Common myeloid progenitor, CD34-positive (primary cell): ENCODE measurements at regions not wholly inside any gene's neighbourhood (a gene's known extent, or its start where the extent isn't known, plus 50 kb on each side); places are given as distances from the start of the nearest gene placed in this dataset.
A peak's percentile ranks its signal among the peaks of the same experiment; 100 is the strongest.

Source experiments
- CTCF ChIA-PET: fragments of 350-600 bp; sonication (Branson Sonifier 250); formaldehyde crosslinking; loops from one replicate; lab custom pipeline; 2021; ENCODE audit warnings: antibody characterized with exemption; lab: Charles Lee
- POLR2A ChIA-PET: fragments of 350-600 bp; sonication (Branson Sonifier 250); formaldehyde crosslinking; loops from one replicate; lab custom pipeline; 2021; ENCODE audit warnings: antibody characterized with exemption; lab: Charles Lee
- DNase-seq, 3 donors: peaks; one replicate each; pipeline versions ENCODE4 v3.0.0 to v3.0.0-alpha.2; 2013
- H3K27ac ChIP-seq, 2 experiments: 1 replicate in 1 of 2; 2 replicates in 1 of 2; pipeline ENCODE4 v1.7.0; 2013; ENCODE audit warnings: inconsistent platforms in 2 of 2, low read length in 2 of 2, mild to moderate bottlenecking in 2 of 2, low read depth in 1 of 2, moderate library complexity in 1 of 2; ENCODE audit not compliant: severe bottlenecking in 2 of 2, insufficient read depth in 1 of 2, poor library complexity in 1 of 2
- H3K27me3 ChIP-seq, 5 experiments: replicated peaks in 2 of 5; 1 replicate in 3 of 5; 2 replicates in 2 of 5; pipeline versions ENCODE4 v1.6.1 to v1.7.0; 2013; ENCODE audit warnings: low read length in 4 of 5, mild to moderate bottlenecking in 2 of 5, moderate library complexity in 2 of 5, inconsistent platforms in 1 of 5; ENCODE audit not compliant: insufficient read depth in 5 of 5, control insufficient read depth in 4 of 5
- H3K36me3 ChIP-seq, 4 experiments: 1 replicate in 2 of 4; 2 replicates in 2 of 4; pipeline versions ENCODE4 v1.6.1 to v1.7.0; 2013; ENCODE audit warnings: low read length in 3 of 4, control low read depth in 1 of 4, mild to moderate bottlenecking in 1 of 4; ENCODE audit not compliant: control insufficient read depth in 4 of 4, insufficient read depth in 4 of 4
- H3K4me1 ChIP-seq, 4 experiments: 1 replicate in 3 of 4; 2 replicates in 1 of 4; pipeline versions ENCODE4 v1.6.1 to v1.7.1; 2013; ENCODE audit warnings: low read length in 3 of 4, mild to moderate bottlenecking in 3 of 4, control low read depth in 1 of 4, inconsistent platforms in 1 of 4, moderate library complexity in 1 of 4; ENCODE audit not compliant: control insufficient read depth in 4 of 4, insufficient read depth in 4 of 4; ENCODE audit errors: control extremely low read depth in 1 of 4
- H3K4me3 ChIP-seq, 7 experiments: 1 replicate in 4 of 7; 2 replicates in 3 of 7; pipeline versions ENCODE4 v1.5.1 to v1.7.0; 2013; ENCODE audit warnings: mild to moderate bottlenecking in 7 of 7, low read length in 6 of 7, moderate library complexity in 6 of 7, inconsistent platforms in 2 of 7, low read depth in 2 of 7, control low read depth in 1 of 7; ENCODE audit not compliant: insufficient read depth in 4 of 7, control insufficient read depth in 1 of 7; ENCODE audit errors: extremely low read depth in 1 of 7
- H3K9me3 ChIP-seq, 5 experiments: 1 replicate in 4 of 5; 2 replicates in 1 of 5; pipeline versions ENCODE4 v1.6.1 to v1.7.1; 2013; ENCODE audit warnings: low read length in 4 of 5, mild to moderate bottlenecking in 2 of 5, inconsistent platforms in 1 of 5, low read depth in 1 of 5, moderate library complexity in 1 of 5; ENCODE audit not compliant: control insufficient read depth in 4 of 5, insufficient read depth in 2 of 5; ENCODE audit errors: control extremely low read depth in 1 of 5
- WGBS: methylation state at CpG from one replicate; pipeline ENCODE4 v1.1.5; 2013; ENCODE audit not compliant: insufficient coverage; 5-methylcytosine and 5-hydroxymethylcytosine counted together

GRCh38 chr7:113292105-113292504 is 173.8 kb upstream of the SMIM30 start:
- no peak overlapping the region for H3K27ac ChIP-seq
- 100% methylated on average over 3 of the region's 3 CpGs for WGBS
- H3K4me3 ChIP-seq = no peak overlapping the region
- no peaks in the 10 kb centered on the region for H3K36me3 ChIP-seq
- DNase-seq = no peak
- no peaks in the 10 kb centered on the region for H3K9me3 ChIP-seq
- ChIA-PET POLR2A (no interaction called here), CTCF (no interaction called here)
- H3K4me1 ChIP-seq = no peaks in the 10 kb centered on the region
- H3K27me3 ChIP-seq = no peaks in the 10 kb centered on the region

- H3K9me3 ChIP-seq = no peaks in the 10 kb centered on the region
- H3K36me3 ChIP-seq = no peaks in the 10 kb centered on the region
- H3K27me3 ChIP-seq = no peaks in the 10 kb centered on the region
- H3K4me1 ChIP-seq = no peaks in the 10 kb centered on the region
- ChIA-PET POLR2A (no interaction called here), CTCF (no interaction called here)
- 93% methylated on average over 8 of the region's 9 CpGs for WGBS
- no peak for DNase-seq
- no peak overlapping the region for H3K4me3 ChIP-seq
- no peak overlapping the region for H3K27ac ChIP-seq
These were observed 172.7 kb upstream of the SMIM30 start for GRCh38 chr7:113291058-113291457.

GRCh38 chr7:113289140-113289740 is 170.9 kb upstream of the SMIM30 start:
- 33% methylated on average over 1 of the region's 4 CpGs for WGBS
- Histone ChIP-seq H3K9me3 (no peaks in the 10 kb centered on the region), H3K27ac (no peak overlapping the region), H3K27me3 (no peaks in the 10 kb centered on the region), H3K4me1 (no peaks in the 10 kb centered on the region), H3K36me3 (no peaks in the 10 kb centered on the region), H3K4me3 (no peak overlapping the region)
- POLR2A ChIA-PET = no interaction called here
- peak; percentile 6 to 40 (median 28) for DNase-seq
- CTCF ChIA-PET = interaction anchor here (1.4 kb wide), 1 partner anchor 8 kb away, joined by 3 read pairs; no protein-coding TSS in a partner anchor

GRCh38 chr7:113285411-113285810 is 167.1 kb upstream of the SMIM30 start:
- H3K4me3 ChIP-seq = no peak overlapping the region
- POLR2A ChIA-PET = no interaction called here

GRCh38 chr7:113283861-113284260 is 165.5 kb upstream of the SMIM30 start:
- no peak overlapping the region for H3K4me3 ChIP-seq
- no peak for DNase-seq
- ChIA-PET POLR2A (no interaction called here), CTCF (no interaction called here)
- H3K36me3 ChIP-seq = no peaks in the 10 kb centered on the region
- no peaks in the 10 kb centered on the region for H3K27me3 ChIP-seq
- H3K9me3 ChIP-seq = no peaks in the 10 kb centered on the region
- H3K27ac ChIP-seq = no peak overlapping the region
- H3K4me1 ChIP-seq = no peaks in the 10 kb centered on the region

More at GRCh38 chr7:113285411-113285810, 167.1 kb upstream of the SMIM30 start:
- Histone ChIP-seq H3K27me3 (no peaks in the 10 kb centered on the region), H3K36me3 (no peaks in the 10 kb centered on the region), H3K9me3 (no peaks in the 10 kb centered on the region), H3K4me1 (no peaks in the 10 kb centered on the region), H3K27ac (no peak overlapping the region)
- CTCF ChIA-PET = no interaction called here
- no peak for DNase-seq
- whole genome bisulfite sequencing = 71% methylated on average over 1 of the region's 3 CpGs

GRCh38 chr7:113282875-113283274 is 164.5 kb upstream of the SMIM30 start:
- Histone ChIP-seq H3K27ac (no peak overlapping the region), H3K9me3 (no peaks in the 10 kb centered on the region), H3K27me3 (no peaks in the 10 kb centered on the region), H3K4me3 (no peak overlapping the region), H3K4me1 (no peaks in the 10 kb centered on the region), H3K36me3 (no peaks in the 10 kb centered on the region)
- POLR2A ChIA-PET = no interaction called here
- 91% methylated on average over 1 of the region's 1 CpG for WGBS
- DNase-seq = no peak
- CTCF ChIA-PET = no interaction called here

- 60% methylated on average over 1 of the region's 2 CpGs for WGBS
- H3K36me3 ChIP-seq = no peaks in the 10 kb centered on the region
- no peaks in the 10 kb centered on the region for H3K9me3 ChIP-seq
- no peaks in the 10 kb centered on the region for H3K4me1 ChIP-seq
- H3K4me3 ChIP-seq = no peak overlapping the region
- ChIA-PET POLR2A (no interaction called here), CTCF (no interaction called here)
- H3K27ac ChIP-seq = no peak overlapping the region
- no peaks in the 10 kb centered on the region for H3K27me3 ChIP-seq
- no peak for DNase-seq
These were observed 162.9 kb upstream of the SMIM30 start for GRCh38 chr7:113281223-113281622.
